ENCODE measurements at regions not wholly inside any gene's neighbourhood (a gene's known extent, or its start where the extent isn't known, plus 50 kb on each side); places are given as distances from the start of the nearest gene placed in this dataset.

GRCh38 chr5:144013816-144014215 lies 156.6 kb downstream of the YIPF5 start (continued):
- TF ChIP-seq ETS1 (CRISPR knock-in tag; IDR thresholded peaks at IDR 0.05) (no peak), ZNF180 (CRISPR knock-in tag; IDR thresholded peaks at IDR 0.05; ENCODE audit: borderline replicate concordance, low read depth) (no peak), ZNF281 (CRISPR knock-in tag; IDR thresholded peaks at IDR 0.05; ENCODE audit: borderline replicate concordance) (no peak)

- Histone ChIP-seq H3K27me3 (ENCODE audit: control insufficient read depth in 1 of 2, insufficient read depth in 2 of 2, low read length in 2 of 2) (no peaks in the 10 kb centered on the region; a peak in 1 of 5 replicates), H2AFZ (ENCODE audit: low read length) (no peak overlapping the region), H4K20me1 (ENCODE audit: insufficient read depth, low read length) (no peaks in the 10 kb centered on the region), H3K27ac (ENCODE audit: extremely low read length, insufficient read depth, low read length) (no peak overlapping the region), H3K4me3 (replicated peaks in 1 of 3; ENCODE audit: insufficient read depth in 1 of 3, low read depth in 2 of 3, low read length in 3 of 3) (no peak overlapping the region), H3K36me3 (replicated peaks in 1 of 2; ENCODE audit: control insufficient read depth in 1 of 2, insufficient read depth in 2 of 2, low read length in 2 of 2) (no peaks in the 10 kb centered on the region), H3K4me1 (ENCODE audit: insufficient read depth, low read length) (no peaks in the 10 kb centered on the region), H3K9me3 (ENCODE audit: low read length) (peaks cover 23% of the 10 kb centered on the region), H3K79me2 (ENCODE audit: insufficient read depth, low read length) (no peaks in the 10 kb centered on the region), H3K4me2 (ENCODE audit: low read depth, low read length) (no peak overlapping the region), H3K9ac (ENCODE audit: insufficient read depth, low read depth, low read length) (no peak overlapping the region)
- TF ChIP-seq SMYD3 (CRISPR knock-in tag; IDR thresholded peaks at IDR 0.05): no peak
- no peak for ATAC-seq
- CTCF ChIA-PET (ENCODE audit: low intra/inter-chr PET ratio, low total read pairs): no interaction called here
- 0% methylated on average over 3 of the region's 3 CpGs for WGBS (ENCODE audit: low lambda C conversion rate)
- no peak for DNase-seq (ENCODE audit: low spot score)
- no peak for FAIRE-seq
- no TSS peak for BruUV-seq (replicated peaks)
- intact Hi-C loops (cut with micrococcal nuclease; ENCODE audit: unreplicated experiment) (no loop called here), in situ Hi-C loops (cut with HindIII; ENCODE audit: extremely low pct_ligation_motif_present, low pct_unique_long_range_greater_than_20kb) (no loop called here)
- POLR2A ChIA-PET: no interaction called here
Measured at GRCh38 chr5:144015961-144016360, 154.5 kb downstream of the YIPF5 start.

Data from HepG2 (cell line).